GM08714 (cell line): ENCODE measurements at regions not wholly inside any gene's neighbourhood (a gene's known extent, or its start where the extent isn't known, plus 50 kb on each side); places are given as distances from the start of the nearest gene placed in this dataset.

ENCODE experiments used
- H3K4me3 ChIP-seq: fragments of 200-500 bp; sonication (Bioruptor generic); 2 replicates; pipeline ENCODE4 v1.5.1; 2014; ENCODE audit warnings: mild to moderate bottlenecking, low read length, inconsistent platforms
- ZNF274 ChIP-seq: IDR thresholded peaks from 2 replicates; pipeline ENCODE4 v1.6.1; 2012; ENCODE audit warnings: mild to moderate bottlenecking, low read depth, low read length

- H3K4me3 ChIP-seq: no peak overlapping the region
- no peak for TF ChIP-seq ZNF274
Measured at GRCh38 chr20:39633689-39634088, 671.5 kb downstream of the DHX35 start.

- TF ChIP-seq ZNF274: no peak
- no peak overlapping the region for H3K4me3 ChIP-seq
Measured at GRCh38 chr20:39632757-39633156, 670.6 kb downstream of the DHX35 start.

- no peak for TF ChIP-seq ZNF274
- H3K4me3 ChIP-seq: no peak overlapping the region
Measured at GRCh38 chr20:39632176-39632575, 670.0 kb downstream of the DHX35 start.

- no peak overlapping the region for H3K4me3 ChIP-seq
- TF ChIP-seq ZNF274: no peak
Measured at GRCh38 chr20:39631557-39631956, 669.4 kb downstream of the DHX35 start.

- H3K4me3 ChIP-seq: no peak overlapping the region
- no peak for TF ChIP-seq ZNF274
Measured at GRCh38 chr20:39630215-39630908, 668.2 kb downstream of the DHX35 start.

GRCh38 chr20:39627765-39628164, 665.6 kb downstream of the DHX35 start:
- no peak for TF ChIP-seq ZNF274
- H3K4me3 ChIP-seq: no peak overlapping the region

GRCh38 chr20:39624316-39624715, 662.2 kb downstream of the DHX35 start:
- TF ChIP-seq ZNF274: no peak
- H3K4me3 ChIP-seq: no peak overlapping the region

- H3K4me3 ChIP-seq: no peak overlapping the region
- no peak for TF ChIP-seq ZNF274
Measured at GRCh38 chr20:39623584-39624234, 661.6 kb downstream of the DHX35 start.

- H3K4me3 ChIP-seq: no peak overlapping the region
- no peak for TF ChIP-seq ZNF274
Measured at GRCh38 chr20:39619271-39619785, 657.2 kb downstream of the DHX35 start.

- H3K4me3 ChIP-seq: no peak overlapping the region
- TF ChIP-seq ZNF274: no peak
Measured at GRCh38 chr20:39611901-39612300, 649.8 kb downstream of the DHX35 start.

GRCh38 chr20:39607141-39607540, 645.0 kb downstream of the DHX35 start:
- no peak for TF ChIP-seq ZNF274
- H3K4me3 ChIP-seq: no peak overlapping the region

GRCh38 chr20:39605908-39606307, 643.8 kb downstream of the DHX35 start:
- no peak for TF ChIP-seq ZNF274
- no peak overlapping the region for H3K4me3 ChIP-seq

- no peak for TF ChIP-seq ZNF274
- H3K4me3 ChIP-seq: no peak overlapping the region
Measured at GRCh38 chr20:39605361-39605760, 643.2 kb downstream of the DHX35 start.

- H3K4me3 ChIP-seq: no peak overlapping the region
- TF ChIP-seq ZNF274: no peak
Measured at GRCh38 chr20:39603219-39603618, 641.1 kb downstream of the DHX35 start.

- H3K4me3 ChIP-seq: no peak overlapping the region
- TF ChIP-seq ZNF274: no peak
Measured at GRCh38 chr20:39602649-39603048, 640.5 kb downstream of the DHX35 start.
